ENCODE measurements at regions not wholly inside any gene's neighbourhood (a gene's known extent, or its start where the extent isn't known, plus 50 kb on each side); places are given as distances from the start of the nearest gene placed in this dataset.
"Not testable (repeated sequence)": the region's sequence is repeated elsewhere in the genome, so short reads cannot be mapped to it uniquely, and the experiment has no call there.

DNA sequence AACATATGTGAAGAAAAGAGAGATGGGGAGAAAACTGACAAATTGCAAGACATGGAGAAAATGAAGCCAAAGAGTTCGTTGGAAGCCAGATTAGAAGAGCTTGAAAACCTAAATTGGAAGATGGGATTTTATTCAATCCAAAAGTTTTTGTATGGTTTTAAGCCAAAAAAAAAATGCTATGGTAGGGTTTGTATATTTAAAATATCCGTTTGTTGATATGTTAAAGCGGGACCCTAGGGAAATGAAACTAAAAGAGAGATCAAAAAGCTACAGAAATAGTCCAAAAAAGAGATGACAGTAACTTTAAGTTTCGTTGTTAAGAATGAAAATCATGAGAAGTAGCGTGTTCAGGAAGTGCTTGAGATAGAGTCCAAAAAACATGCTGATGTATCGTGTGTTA, 617.7 kb upstream of the ADGRL2 start:
- no peak for ATAC-seq (ENCODE audit: low read depth in 2 of 2)
- Mint-ChIP-seq H3K36me3 (no peaks in the 10 kb centered on the region), H3K9me3 (peaks cover 0 to 8% (median 0%) of the 10 kb centered on the region in 7 donors), H3K27me3 (no peaks in the 10 kb centered on the region), H3K27ac (peak overlapping the region in 1 of 6 donors; percentile 25), H3K4me1 (no peaks in the 10 kb centered on the region), H3K4me3 (no peak overlapping the region)
- no peak for DNase-seq

DNA sequence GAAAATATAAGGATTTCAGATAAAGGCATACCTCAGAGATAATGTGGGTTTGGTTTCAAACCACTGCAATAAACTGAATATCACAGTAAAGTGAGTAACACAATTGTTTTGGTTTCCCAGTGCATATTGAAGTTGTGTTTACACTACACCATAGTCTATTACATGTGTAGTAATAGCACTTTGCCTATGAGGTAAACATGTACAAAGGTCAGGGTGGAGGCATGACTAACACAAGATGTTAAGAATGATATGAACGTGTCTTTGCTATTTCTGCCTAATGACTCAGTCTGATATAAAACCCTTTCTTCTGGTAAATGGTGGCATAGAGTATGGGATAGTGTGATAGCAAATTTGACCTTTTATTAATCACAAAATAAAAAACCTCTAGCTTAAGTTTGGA, 621.5 kb upstream of the ADGRL2 start:
- H3K4me1 Mint-ChIP-seq = no peaks in the 10 kb centered on the region

DNA sequence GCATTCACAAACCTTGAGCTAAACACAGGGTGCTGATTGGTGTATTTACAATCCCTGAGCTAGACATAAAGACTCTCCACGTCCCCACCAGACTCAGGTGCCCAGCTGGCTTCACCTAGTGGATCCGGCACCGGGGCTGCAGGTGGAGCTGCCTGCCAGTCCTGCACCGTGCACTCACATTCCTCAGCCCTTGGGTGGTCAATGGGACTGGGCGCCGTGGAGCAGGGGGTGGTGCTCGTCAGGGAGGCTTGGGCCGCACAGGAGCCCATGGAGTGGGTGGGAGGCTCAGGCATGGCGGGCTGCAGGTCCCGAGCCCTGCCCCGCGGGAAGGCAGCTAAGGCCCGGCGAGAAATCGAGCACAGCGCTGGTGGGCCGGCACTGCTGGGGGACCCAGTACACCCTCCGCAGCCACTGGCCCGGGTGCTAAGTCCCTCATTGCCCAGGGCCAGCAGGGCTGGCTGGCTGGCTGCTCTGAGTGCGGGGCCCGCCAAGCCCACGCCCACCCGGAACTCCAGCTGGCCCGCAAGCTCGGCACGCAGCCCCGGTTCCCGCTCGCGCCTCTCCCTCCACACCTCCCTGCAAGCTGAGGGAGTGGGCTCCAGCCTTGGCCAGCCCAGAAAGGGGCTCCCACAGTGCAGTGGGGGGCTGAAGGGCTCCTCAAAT, 622.2 kb upstream of the ADGRL2 start:
- H3K27me3 Mint-ChIP-seq; H3K4me3 Mint-ChIP-seq; ATAC-seq (ENCODE audit: low read depth in 2 of 2); H3K4me1 Mint-ChIP-seq; H3K27ac Mint-ChIP-seq; DNase-seq; H3K36me3 Mint-ChIP-seq; H3K9me3 Mint-ChIP-seq: not testable (repeated sequence)

More for the DNA sequence above, 621.5 kb upstream of the ADGRL2 start:
- H3K9me3 Mint-ChIP-seq = peaks cover 0 to 9% (median 0%) of the 10 kb centered on the region in 7 donors
- no peaks in the 10 kb centered on the region for H3K36me3 Mint-ChIP-seq
- no peak for ATAC-seq (ENCODE audit: low read depth in 2 of 2)
- no peaks in the 10 kb centered on the region for H3K27me3 Mint-ChIP-seq
- H3K27ac Mint-ChIP-seq = no peak overlapping the region
- H3K4me3 Mint-ChIP-seq = no peak overlapping the region
- DNase-seq = no peak

DNA sequence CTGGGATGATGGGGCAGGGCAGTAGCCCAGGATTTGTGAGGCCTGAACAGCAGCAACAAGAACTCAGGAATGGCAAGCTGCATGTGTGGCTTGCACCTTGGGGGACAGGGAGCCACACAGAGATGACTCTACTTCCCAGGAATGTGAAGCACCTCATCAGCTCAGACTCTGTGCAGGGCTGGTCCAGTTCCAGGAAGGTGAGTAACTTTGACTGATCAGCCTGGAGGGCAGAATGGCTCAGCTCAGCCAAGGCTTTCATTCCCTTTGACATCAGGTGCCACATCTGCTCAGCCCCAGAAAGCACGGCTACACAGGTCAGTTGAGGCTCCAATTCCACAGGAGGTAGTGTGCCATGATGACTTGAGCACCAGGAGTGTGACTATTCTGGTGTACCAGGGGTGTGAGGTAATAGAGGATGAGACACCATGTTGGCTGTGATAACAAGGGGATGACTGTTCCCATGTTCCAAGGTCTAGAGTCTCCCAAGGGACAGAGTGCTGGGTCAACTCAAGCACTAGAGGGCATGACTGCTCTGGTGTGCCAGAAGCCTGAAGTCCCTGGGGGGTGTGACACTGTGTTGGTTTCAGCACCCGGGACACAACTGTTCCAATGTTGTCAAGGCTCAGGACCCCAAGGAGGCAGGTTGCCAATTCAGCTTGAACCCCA, 625.8 kb upstream of the ADGRL2 start:
- Mint-ChIP-seq H3K27ac (no peak overlapping the region), H3K36me3 (no peaks in the 10 kb centered on the region), H3K27me3 (no peaks in the 10 kb centered on the region), H3K9me3 (peaks cover 9 to 39% (median 20%) of the 10 kb centered on the region in 7 donors), H3K4me1 (no peaks in the 10 kb centered on the region), H3K4me3 (no peak overlapping the region)
- ATAC-seq (ENCODE audit: low read depth in 2 of 2) = no peak
- no peak for DNase-seq

DNA sequence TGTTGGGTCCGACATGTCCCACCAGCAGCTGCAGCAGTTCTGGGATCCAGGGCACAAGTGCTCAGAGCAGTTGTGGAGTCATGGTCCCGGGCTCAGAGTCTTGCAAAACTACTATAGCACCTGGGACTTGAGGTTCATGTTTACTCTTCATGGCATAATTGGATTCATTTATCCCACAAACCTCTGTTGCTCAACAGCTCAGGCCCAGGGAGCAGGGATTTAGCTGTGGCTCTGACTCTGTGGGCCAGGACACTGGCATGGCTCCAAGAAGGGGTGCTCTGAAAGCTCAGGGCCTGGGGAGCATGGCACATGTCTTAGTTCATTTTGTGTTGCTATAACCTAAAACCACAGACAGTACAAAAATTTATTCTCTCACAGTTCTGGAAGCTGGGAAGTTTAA, 626.7 kb upstream of the ADGRL2 start:
- Mint-ChIP-seq H3K4me1 (no peaks in the 10 kb centered on the region), H3K27ac (no peak overlapping the region), H3K27me3 (no peaks in the 10 kb centered on the region), H3K36me3 (no peaks in the 10 kb centered on the region), H3K9me3 (peaks cover 9 to 47% (median 20%) of the 10 kb centered on the region in 7 donors), H3K4me3 (no peak overlapping the region)
- DNase-seq (no peak), ATAC-seq (ENCODE audit: low read depth in 2 of 2) (no peak)

DNA sequence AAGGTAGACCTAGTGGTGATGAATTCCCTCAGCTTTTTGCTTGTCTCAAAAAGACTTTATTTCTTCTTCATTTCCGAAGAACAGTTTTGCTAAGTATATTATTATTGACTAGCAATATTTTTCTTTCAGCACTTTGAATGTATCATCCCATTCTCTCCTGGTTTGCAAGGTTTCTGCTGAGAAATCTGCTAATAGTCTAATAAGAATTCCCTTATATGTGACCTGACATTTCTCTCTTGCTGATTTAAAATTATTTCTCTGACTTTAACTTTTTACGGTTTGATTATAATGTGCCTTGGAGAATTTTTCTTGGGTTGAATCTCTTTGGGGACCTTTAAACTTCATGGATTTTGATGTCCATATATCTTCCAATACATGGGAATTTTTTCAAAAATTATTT, 628.3 kb upstream of the ADGRL2 start:
- Mint-ChIP-seq H3K4me3 (no peak overlapping the region), H3K9me3 (peaks cover 9 to 47% (median 18%) of the 10 kb centered on the region in 7 donors), H3K4me1 (no peaks in the 10 kb centered on the region), H3K27me3 (no peaks in the 10 kb centered on the region), H3K27ac (no peak overlapping the region), H3K36me3 (no peaks in the 10 kb centered on the region)
- ATAC-seq (ENCODE audit: low read depth in 2 of 2) (no peak), DNase-seq (no peak)

DNA sequence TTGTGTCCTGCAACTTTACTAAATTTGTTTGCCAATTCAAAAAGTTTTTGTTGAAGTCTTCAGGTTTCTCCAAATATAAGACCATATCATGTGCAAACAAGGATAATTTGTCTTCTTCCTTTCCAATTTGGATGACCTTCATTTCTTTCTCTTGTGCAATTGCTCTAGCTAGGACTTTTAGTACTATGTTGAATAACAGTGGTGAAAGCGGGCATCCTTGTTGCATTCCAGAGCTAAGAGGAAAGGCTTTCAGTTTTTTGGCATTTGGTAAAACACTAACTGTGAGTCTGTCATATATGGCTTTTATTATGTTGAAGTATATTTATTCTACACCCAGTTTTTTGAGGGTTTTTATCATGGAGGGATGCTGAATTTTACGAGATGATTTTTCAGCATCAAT, 630.0 kb upstream of the ADGRL2 start:
- Mint-ChIP-seq H3K36me3 (no peaks in the 10 kb centered on the region), H3K4me3 (no peak overlapping the region), H3K27ac (no peak overlapping the region), H3K9me3 (peaks cover 11 to 47% (median 18%) of the 10 kb centered on the region in 7 donors), H3K27me3 (no peaks in the 10 kb centered on the region), H3K4me1 (no peaks in the 10 kb centered on the region)
- ATAC-seq (ENCODE audit: low read depth in 2 of 2) (no peak), DNase-seq (no peak)

DNA sequence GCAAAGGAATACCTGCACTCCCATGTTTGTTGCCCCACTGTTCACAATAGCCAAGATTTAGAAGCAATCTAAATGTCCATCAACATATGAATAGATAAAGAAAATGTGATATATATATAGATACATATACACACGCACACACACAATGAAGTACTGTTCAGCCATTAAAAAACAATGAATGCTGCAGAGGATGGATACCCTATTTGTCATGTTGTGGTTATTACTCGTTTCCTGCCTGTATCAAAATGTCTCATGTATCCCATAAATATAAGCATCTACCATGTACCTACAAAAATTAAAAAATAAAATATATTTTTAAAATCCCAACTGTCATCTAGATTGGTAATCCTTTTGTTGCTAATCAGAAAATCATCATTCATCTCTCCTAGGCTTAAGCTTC, 634.8 kb upstream of the ADGRL2 start:
- Mint-ChIP-seq H3K27ac (no peak overlapping the region), H3K4me3 (no peak overlapping the region), H3K36me3 (no peaks in the 10 kb centered on the region), H3K4me1 (no peaks in the 10 kb centered on the region), H3K9me3 (peaks cover 0 to 18% (median 9%) of the 10 kb centered on the region in 7 donors), H3K27me3 (no peaks in the 10 kb centered on the region)
- DNase-seq (no peak), ATAC-seq (ENCODE audit: low read depth in 2 of 2) (no peak)

DNA sequence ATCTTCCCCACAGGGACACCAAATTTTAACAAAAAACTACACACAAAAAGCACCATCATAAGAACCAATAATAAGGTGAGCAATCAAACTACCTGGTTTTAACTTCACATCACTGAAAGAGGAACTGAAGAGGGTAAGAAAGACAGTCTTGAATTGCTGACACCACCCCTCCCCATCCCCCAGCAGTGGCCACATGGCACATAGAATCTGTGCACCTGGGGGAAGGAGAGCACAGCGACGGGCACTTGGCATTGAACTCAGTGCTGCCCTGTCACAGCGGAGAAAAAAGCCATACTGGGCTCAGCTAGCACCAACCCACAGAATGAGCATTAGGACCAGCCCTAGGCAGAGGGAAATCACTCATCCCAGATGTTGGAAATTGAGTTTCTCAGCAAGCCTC, 640.0 kb upstream of the ADGRL2 start:
- H3K27me3 Mint-ChIP-seq = no peaks in the 10 kb centered on the region
- ATAC-seq (ENCODE audit: low read depth in 2 of 2) (no peak), DNase-seq (no peak)
- H3K4me1 Mint-ChIP-seq = no peaks in the 10 kb centered on the region
- no peak overlapping the region for H3K4me3 Mint-ChIP-seq
- H3K27ac Mint-ChIP-seq = no peak overlapping the region
- peaks cover 0 to 8% (median 5%) of the 10 kb centered on the region in 7 donors for H3K9me3 Mint-ChIP-seq
- H3K36me3 Mint-ChIP-seq = no peaks in the 10 kb centered on the region

DNA sequence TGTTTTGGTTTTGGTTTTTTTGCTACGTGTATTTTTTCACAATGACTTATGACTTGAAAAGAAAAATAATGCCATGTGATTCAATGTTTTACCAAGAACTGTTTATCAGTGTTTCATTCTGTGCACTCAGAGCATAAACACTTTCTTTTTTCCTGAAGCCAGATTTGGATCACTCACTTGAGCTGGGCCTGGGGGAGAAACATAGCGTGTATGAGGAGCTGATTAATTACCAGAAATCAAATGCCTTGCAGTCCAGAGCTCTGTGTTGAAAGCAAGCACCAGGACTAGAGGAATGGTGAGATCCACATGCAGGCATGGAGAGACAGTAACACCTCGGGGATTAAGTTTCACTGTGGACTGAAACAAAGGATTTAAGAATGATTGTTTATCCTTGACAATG, 642.1 kb upstream of the ADGRL2 start:
- DNase-seq (no peak), ATAC-seq (ENCODE audit: low read depth in 2 of 2) (no peak)
- Mint-ChIP-seq H3K4me1 (no peaks in the 10 kb centered on the region), H3K4me3 (no peak overlapping the region), H3K9me3 (peaks cover 0 to 5% (median 3%) of the 10 kb centered on the region in 7 donors), H3K36me3 (no peaks in the 10 kb centered on the region), H3K27ac (no peak overlapping the region), H3K27me3 (no peaks in the 10 kb centered on the region)

DNA sequence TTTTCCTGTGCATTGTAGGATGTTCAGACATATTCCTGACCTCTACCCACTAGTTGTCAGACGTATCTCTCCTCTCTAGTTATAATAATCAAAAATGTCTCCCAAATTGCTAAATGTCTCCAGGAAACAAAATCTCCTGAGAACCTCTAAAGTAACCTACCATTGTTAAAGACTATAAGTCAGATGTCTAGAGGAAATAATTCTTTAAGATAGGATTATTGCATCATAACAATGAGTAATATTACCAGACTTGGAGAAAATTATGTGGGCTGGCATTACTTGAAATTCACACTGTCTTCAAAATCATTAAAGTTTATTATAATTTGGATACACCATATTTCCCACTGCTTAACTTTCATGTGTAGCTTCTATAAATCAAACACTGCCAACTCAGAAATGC, 643.0 kb upstream of the ADGRL2 start:
- Mint-ChIP-seq H3K4me1 (no peaks in the 10 kb centered on the region), H3K36me3 (no peaks in the 10 kb centered on the region), H3K4me3 (no peak overlapping the region), H3K27me3 (no peaks in the 10 kb centered on the region), H3K9me3 (peaks cover 0 to 5% (median 3%) of the 10 kb centered on the region in 7 donors), H3K27ac (no peak overlapping the region)
- no peak for DNase-seq
- no peak for ATAC-seq (ENCODE audit: low read depth in 2 of 2)

DNA sequence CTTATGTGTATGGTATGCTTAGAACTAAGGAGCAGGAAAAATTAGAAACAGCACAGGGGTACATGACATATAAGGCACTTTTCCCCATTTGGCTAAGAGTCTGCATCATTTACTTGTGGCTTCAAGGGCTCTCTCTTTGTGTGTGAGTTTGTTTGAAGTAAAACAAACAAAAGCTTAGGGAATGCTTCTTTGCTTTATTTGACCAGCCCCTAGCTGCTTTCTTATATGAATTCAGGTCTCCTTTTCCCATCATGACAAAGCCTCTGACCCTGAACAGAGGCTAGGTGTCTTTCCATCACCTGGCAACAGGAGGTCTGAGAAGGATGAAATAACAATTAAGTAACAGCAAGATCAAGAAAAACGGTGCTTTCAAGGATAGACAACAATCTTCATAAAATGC, 643.8 kb upstream of the ADGRL2 start:
- Mint-ChIP-seq H3K27me3 (no peaks in the 10 kb centered on the region), H3K36me3 (no peaks in the 10 kb centered on the region), H3K27ac (no peak overlapping the region), H3K4me3 (no peak overlapping the region), H3K9me3 (peaks cover 0 to 5% (median 0%) of the 10 kb centered on the region in 7 donors), H3K4me1 (no peaks in the 10 kb centered on the region)
- DNase-seq = no peak
- ATAC-seq (ENCODE audit: low read depth in 2 of 2) = no peak

DNA sequence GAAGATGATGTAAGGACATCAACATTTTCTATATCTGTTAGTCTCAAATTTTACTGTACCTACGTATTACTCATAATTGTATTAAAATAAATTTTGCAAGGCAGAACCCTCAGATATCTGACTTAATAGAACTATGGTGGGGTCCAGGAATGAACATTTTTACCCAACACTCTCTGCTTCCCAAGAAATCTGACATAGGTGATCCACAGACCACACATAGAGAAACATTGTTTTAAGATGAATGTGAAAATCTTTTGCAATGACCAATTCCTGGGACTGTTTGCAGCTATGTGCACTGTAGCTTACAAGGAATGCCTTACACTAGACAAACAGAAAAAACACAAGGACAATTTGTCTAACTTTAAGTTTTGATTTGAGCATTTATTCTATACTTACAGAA, 645.6 kb upstream of the ADGRL2 start:
- H3K36me3 Mint-ChIP-seq = no peaks in the 10 kb centered on the region
- H3K9me3 Mint-ChIP-seq = peaks cover 0 to 9% (median 0%) of the 10 kb centered on the region in 7 donors
- DNase-seq (no peak), ATAC-seq (ENCODE audit: low read depth in 2 of 2) (no peak)
- no peak overlapping the region for H3K27ac Mint-ChIP-seq
- no peak overlapping the region for H3K4me3 Mint-ChIP-seq
- no peaks in the 10 kb centered on the region for H3K27me3 Mint-ChIP-seq
- H3K4me1 Mint-ChIP-seq = no peaks in the 10 kb centered on the region

DNA sequence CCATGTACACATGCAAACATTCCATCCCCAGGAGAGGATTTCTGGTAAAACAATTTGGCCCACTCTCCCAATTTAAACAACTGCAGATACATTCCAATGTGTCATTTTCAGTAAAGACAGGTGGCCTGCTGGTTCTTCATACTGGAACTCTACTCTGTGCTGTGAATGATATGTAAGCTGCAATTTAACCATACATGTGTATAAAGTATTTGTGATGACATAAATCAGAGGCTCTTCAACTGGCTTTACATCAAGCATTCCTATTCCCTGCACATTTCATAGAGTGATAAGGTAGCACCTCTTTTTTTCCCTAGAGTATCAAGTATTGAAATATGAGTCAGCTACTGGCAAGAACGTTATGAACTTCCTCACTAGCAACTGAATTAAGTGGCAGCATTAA, 649.5 kb upstream of the ADGRL2 start:
- H3K27ac Mint-ChIP-seq = no peak overlapping the region
- H3K36me3 Mint-ChIP-seq = no peaks in the 10 kb centered on the region
- H3K27me3 Mint-ChIP-seq = no peaks in the 10 kb centered on the region
- ATAC-seq (ENCODE audit: low read depth in 2 of 2) (no peak), DNase-seq (no peak)
- no peak overlapping the region for H3K4me3 Mint-ChIP-seq
- peaks cover 0 to 7% (median 0%) of the 10 kb centered on the region in 7 donors for H3K9me3 Mint-ChIP-seq
- H3K4me1 Mint-ChIP-seq = no peaks in the 10 kb centered on the region
